Mammary epithelial cell (primary cell): ENCODE measurements at regions not wholly inside any gene's neighbourhood (a gene's known extent, or its start where the extent isn't known, plus 50 kb on each side); places are given as distances from the start of the nearest gene placed in this dataset.

Experiments used
- CTCF ChIP-seq, 2 donors: IDR thresholded peaks in 1 of 2; conservative IDR thresholded peaks in 1 of 2; 2 replicates each; pipeline ENCODE4 v1.5.1; 2011 to 2012; ENCODE audit warnings: inconsistent platforms in 2 of 2, low read length in 2 of 2, mild to moderate bottlenecking in 2 of 2, control low read depth in 1 of 2, low read depth in 1 of 2; ENCODE audit not compliant: insufficient read depth in 1 of 2; ENCODE audit errors: extremely low read depth in 1 of 2
- EZH2 ChIP-seq: IDR thresholded peaks from 2 replicates; pipeline ENCODE4 v1.6.1; 2012; ENCODE audit warnings: low read length, inconsistent platforms, borderline replicate concordance

DNA sequence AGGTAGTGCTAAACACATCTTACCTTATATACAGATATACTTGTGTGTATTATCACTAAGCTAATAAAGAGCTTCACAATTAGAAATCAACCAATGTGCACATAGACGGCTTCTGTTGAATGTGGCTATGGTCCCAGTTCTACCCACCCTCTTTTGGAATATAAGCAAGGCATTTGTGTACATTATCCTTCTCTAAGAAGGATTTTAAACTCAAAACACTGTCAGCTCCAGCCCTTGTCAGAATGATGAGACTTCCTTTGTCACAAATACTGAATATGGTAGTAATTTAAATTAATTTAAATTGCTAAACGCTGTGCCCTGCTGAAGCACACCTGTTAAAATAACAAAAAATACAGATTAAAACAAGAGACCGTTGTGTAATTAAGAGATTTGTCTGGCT lies 107.9 kb upstream of the GRAMD2B start:
- no peak for TF ChIP-seq CTCF (conservative IDR thresholded peaks at IDR 0.05 in 1 of 2, IDR thresholded peaks at IDR 0.05 in 1 of 2; ENCODE audit: extremely low read depth in 1 of 2, insufficient read depth in 1 of 2, low read depth in 1 of 2, low read length in 2 of 2)
- TF ChIP-seq EZH2 = no peak
